Urinary bladder (tissue), 3 donors: ENCODE measurements at regions not wholly inside any gene's neighbourhood (a gene's known extent, or its start where the extent isn't known, plus 50 kb on each side); places are given as distances from the start of the nearest gene placed in this dataset.

Experiments
- DNase-seq: peaks from one replicate; pipeline ENCODE4 v3.0.0-alpha.2; 2015; ENCODE audit errors: extremely low spot score
- H3K27ac ChIP-seq: one replicate; pipeline ENCODE4 v1.5.1; 2013; ENCODE audit warnings: low read depth, mild to moderate bottlenecking, moderate library complexity
- H3K36me3 ChIP-seq: one replicate; pipeline ENCODE4 v1.6.1; 2013; ENCODE audit warnings: mild to moderate bottlenecking, moderate library complexity; ENCODE audit not compliant: insufficient read depth
- H3K4me1 ChIP-seq: one replicate; pipeline ENCODE4 v1.6.1; 2013; ENCODE audit warnings: mild to moderate bottlenecking, moderate library complexity; ENCODE audit not compliant: insufficient read depth
- H3K4me3 ChIP-seq: one replicate; pipeline ENCODE4 v1.5.1; 2013; ENCODE audit warnings: low read depth, low read length
- WGBS: extraction: QIAGEN DNeasy Blood & Tissue Kit; methylation state at CpG from one replicate; pipeline ENCODE4 v1.1.7; 2013; 5-methylcytosine and 5-hydroxymethylcytosine counted together
- donor health status: healthy with polysubstance abuse.
- donor health status: healthy.

GRCh38 chr2:188645986-188646385, 328.2 kb upstream of the COL3A1 start:
- H3K4me3 ChIP-seq: no peak overlapping the region
- no peak for DNase-seq
- WGBS: 18% methylated on average over 2 of the region's 2 CpGs

GRCh38 chr2:188647430-188648070, 326.6 kb upstream of the COL3A1 start:
- H3K36me3 ChIP-seq: no peaks in the 10 kb centered on the region
- H3K4me3 ChIP-seq: no peak overlapping the region
- H3K27ac ChIP-seq: no peak overlapping the region
- H3K4me1 ChIP-seq: no peaks in the 10 kb centered on the region
- DNase-seq: no peak
- 84% methylated on average over 3 of the region's 3 CpGs for WGBS

More at GRCh38 chr2:188645986-188646385, 328.2 kb upstream of the COL3A1 start:
- Histone ChIP-seq H3K27ac (no peak overlapping the region), H3K36me3 (no peaks in the 10 kb centered on the region), H3K4me1 (no peaks in the 10 kb centered on the region)

DNA sequence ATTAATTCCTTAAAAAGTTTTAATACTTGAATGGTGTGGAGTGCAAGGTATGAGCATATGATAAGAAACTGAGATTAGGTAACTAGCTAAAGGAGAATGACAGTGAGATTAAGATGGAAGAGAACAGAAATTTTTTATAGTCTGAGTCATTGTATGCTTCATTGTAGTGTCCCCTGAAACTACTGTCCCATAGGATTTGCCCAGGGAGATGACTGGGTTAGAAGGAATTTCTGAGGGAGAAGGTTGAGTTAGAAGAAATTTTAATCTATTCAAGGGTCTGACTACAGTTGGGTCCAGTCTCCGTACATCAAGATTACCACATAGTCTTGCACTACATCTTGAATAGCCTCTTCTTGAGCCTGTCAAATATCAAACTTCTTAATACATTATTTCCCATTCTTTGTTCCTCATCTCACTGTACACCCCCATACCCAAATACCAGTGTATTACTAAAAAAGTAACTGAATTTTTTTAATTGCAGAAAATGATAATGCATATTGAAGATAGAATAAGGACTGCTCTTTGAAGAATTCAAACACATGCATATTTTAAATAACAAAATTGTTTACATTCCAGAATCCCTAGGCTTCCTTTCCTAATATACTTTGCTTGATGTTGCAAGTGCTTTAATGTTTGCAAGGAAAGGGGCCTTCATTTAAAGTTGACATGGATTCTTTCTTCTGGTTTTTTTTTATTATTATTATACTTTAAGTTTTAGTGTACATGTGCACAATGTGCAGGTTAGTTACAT, 314.3 kb upstream of the COL3A1 start:
- Histone ChIP-seq H3K4me3 (no peak overlapping the region), H3K4me1 (no peaks in the 10 kb centered on the region), H3K27ac (no peak overlapping the region), H3K36me3 (no peaks in the 10 kb centered on the region)
- no peak for DNase-seq
- 81% methylated on average over 1 of the region's 1 CpG for WGBS

DNA sequence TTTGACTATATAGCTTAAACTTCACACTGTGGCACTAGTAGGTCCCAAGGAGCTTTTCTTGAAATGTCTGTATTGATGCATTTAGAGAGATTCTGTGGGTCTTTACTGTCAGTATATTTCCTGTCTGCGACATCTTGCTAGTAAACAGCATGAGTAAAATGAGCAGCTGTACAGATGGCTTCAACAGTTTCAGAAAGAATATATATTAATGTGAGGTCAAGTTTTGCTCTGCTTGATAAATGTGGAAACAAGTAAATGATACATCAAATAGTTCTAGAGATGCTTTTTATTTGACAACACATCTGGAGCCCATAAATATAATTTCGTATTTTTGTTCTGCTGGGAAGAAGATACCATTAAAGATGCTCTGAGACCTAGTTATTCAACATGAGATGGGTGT, 310.9 kb upstream of the COL3A1 start:
- H3K4me3 ChIP-seq: no peak overlapping the region
- H3K36me3 ChIP-seq: no peaks in the 10 kb centered on the region
- 70% methylated on average over 2 of the region's 2 CpGs for WGBS
- H3K27ac ChIP-seq: no peak overlapping the region
- no peaks in the 10 kb centered on the region for H3K4me1 ChIP-seq
- no peak for DNase-seq

GRCh38 chr2:188664416-188664815, 309.8 kb upstream of the COL3A1 start:
- WGBS: 76% methylated on average over 2 of the region's 2 CpGs
- Histone ChIP-seq H3K4me1 (no peaks in the 10 kb centered on the region), H3K4me3 (no peak overlapping the region), H3K27ac (no peak overlapping the region), H3K36me3 (no peaks in the 10 kb centered on the region)
- no peak for DNase-seq

DNA sequence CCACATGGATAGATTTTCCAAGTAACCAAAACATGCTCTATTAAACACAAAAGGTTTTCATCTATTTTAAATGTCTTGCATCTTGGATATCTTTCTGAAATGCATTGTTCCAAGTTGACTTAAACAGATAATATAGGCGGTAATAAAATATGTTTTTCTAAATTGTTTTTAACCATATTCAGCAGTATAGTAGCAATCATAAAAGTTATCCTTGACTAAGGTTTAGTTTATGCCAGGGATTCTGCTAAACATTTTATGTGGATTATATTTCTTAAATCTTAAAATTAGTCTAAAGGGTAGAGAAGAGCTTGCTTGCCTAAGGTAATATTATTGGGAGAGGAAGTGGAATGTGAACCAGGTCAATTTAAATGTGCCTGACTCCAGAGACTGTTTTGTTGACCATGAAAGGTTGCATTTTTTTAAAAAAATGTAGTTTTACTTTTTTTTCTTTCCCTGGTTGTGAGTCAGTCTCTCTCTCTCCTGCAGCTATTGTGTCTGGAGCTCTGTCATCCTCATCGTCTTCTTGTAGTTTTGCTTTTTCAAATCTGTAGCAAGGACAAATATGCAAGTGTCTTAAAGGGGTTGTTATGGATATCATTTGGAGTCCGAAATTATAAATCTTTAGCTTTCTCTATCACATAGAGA, 309.1 kb upstream of the COL3A1 start:
- Histone ChIP-seq H3K27ac (no peak overlapping the region), H3K4me1 (no peaks in the 10 kb centered on the region), H3K4me3 (no peak overlapping the region), H3K36me3 (no peaks in the 10 kb centered on the region)
- 57% methylated on average over 3 of the region's 3 CpGs for WGBS
- no peak for DNase-seq

- H3K4me3 ChIP-seq: no peak overlapping the region
- no peaks in the 10 kb centered on the region for H3K36me3 ChIP-seq
- no peak for DNase-seq
- no peak overlapping the region for H3K27ac ChIP-seq
- no peaks in the 10 kb centered on the region for H3K4me1 ChIP-seq
Observed at GRCh38 chr2:188665727-188666304, 308.4 kb upstream of the COL3A1 start.

DNA sequence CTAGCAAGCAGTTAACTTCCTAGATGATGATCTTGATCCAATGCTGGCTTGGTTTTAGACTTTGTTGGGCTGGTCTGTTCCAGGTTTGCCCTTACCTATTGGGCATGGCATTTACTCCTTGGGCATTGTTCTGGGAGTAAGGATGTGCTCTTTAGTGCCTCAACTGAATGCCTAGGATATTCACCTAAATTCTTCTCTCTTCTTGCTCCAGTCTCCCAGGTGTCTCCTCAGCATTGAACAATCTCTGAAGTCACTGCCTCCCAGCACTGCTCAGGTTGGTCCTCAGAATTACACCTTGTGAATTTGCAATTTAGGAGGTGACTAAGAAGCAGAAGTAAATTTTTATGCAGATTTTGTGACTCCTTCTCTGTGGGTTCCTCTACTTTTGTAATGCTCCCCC, 307.7 kb upstream of the COL3A1 start:
- Histone ChIP-seq H3K36me3 (no peaks in the 10 kb centered on the region), H3K27ac (no peak overlapping the region), H3K4me1 (no peaks in the 10 kb centered on the region), H3K4me3 (no peak overlapping the region)
- DNase-seq: no peak

GRCh38 chr2:188668017-188668680, 306.0 kb upstream of the COL3A1 start:
- 28% methylated on average over 4 of the region's 4 CpGs for WGBS
- no peak for DNase-seq
- Histone ChIP-seq H3K36me3 (no peaks in the 10 kb centered on the region), H3K4me3 (no peak overlapping the region), H3K4me1 (no peaks in the 10 kb centered on the region), H3K27ac (no peak overlapping the region)

- Histone ChIP-seq H3K36me3 (no peaks in the 10 kb centered on the region), H3K27ac (no peak overlapping the region), H3K4me3 (no peak overlapping the region), H3K4me1 (no peaks in the 10 kb centered on the region)
- no peak for DNase-seq
Observed at GRCh38 chr2:188675391-188676009, 298.7 kb upstream of the COL3A1 start.

DNA sequence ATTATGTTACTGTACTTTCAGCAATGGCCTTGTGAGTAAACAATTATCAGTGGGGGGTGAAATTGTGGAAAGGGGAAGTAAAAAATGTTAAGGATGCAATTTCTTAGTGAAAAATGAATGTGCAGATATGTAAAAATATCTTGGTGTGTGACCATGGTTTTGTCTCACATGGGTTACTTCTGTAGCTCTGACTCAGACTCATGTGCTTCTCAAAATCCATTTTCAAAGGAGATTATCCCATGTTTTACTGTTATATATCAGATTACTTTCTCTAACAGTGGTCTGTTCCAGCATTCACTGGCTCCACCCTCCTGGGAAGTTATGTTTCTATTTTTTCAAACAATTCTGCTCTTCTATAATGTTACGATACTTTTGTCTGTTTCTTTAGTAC, 298.2 kb upstream of the COL3A1 start:
- no peak for DNase-seq
- Histone ChIP-seq H3K4me3 (no peak overlapping the region), H3K4me1 (no peaks in the 10 kb centered on the region), H3K27ac (no peak overlapping the region), H3K36me3 (no peaks in the 10 kb centered on the region)
- 100% methylated on average over 1 of the region's 1 CpG for WGBS

DNA sequence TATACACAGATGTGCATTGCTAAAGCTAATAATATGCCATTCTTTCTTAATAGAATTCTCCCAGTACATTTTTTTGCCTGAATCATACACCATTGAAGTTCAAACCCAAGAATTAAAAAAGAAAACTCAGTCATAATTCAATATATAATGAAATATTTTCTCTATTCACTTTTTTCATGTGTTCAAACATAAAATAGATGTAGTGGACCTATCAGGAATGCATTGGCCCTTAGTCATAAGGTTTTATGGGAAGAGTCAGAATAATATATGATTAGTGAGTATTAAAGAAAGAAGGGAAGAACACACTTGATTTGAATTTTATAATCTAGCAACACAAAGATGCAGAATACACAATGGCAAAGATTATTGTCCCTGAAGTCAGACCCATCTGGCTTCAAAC, 297.0 kb upstream of the COL3A1 start:
- Histone ChIP-seq H3K4me3 (no peak overlapping the region), H3K36me3 (no peaks in the 10 kb centered on the region)

GRCh38 chr2:188678882-188679281, 295.3 kb upstream of the COL3A1 start:
- no peaks in the 10 kb centered on the region for H3K36me3 ChIP-seq
- 52% methylated on average over 2 of the region's 2 CpGs for WGBS
- no peak overlapping the region for H3K4me3 ChIP-seq
- H3K27ac ChIP-seq: no peak overlapping the region
- DNase-seq: no peak
- no peaks in the 10 kb centered on the region for H3K4me1 ChIP-seq

More for the DNA sequence above, 297.0 kb upstream of the COL3A1 start:
- no peak overlapping the region for H3K27ac ChIP-seq
- no peak for DNase-seq
- no peaks in the 10 kb centered on the region for H3K4me1 ChIP-seq
